GM12891 (cell line): ENCODE measurements at regions not wholly inside any gene's neighbourhood (a gene's known extent, or its start where the extent isn't known, plus 50 kb on each side); places are given as distances from the start of the nearest gene placed in this dataset.

Experiments used
- DNase-seq: peaks from one replicate; pipeline ENCODE4 v3.0.0; 2011; ENCODE audit warnings: low spot score; ENCODE audit not compliant: insufficient read length
- FAIRE-seq: peaks from 2 replicates; lab custom pipeline; 2011; peaks lifted over from hg19 to GRCh38; lab: Jason Lieb, UNC
- PAX5 ChIP-seq: IDR thresholded peaks from 2 replicates; pipeline ENCODE4 v1.6.1; 2011; ENCODE audit warnings: low read length, moderate library complexity, mild to moderate bottlenecking; ENCODE audit not compliant: insufficient read depth, severe bottlenecking
- POLR2A ChIP-seq: IDR thresholded peaks from 2 replicates; pipeline ENCODE4 v1.6.1; 2011; ENCODE audit warnings: low read depth, low read length, control low read depth
- POLR2AphosphoS5 ChIP-seq: IDR thresholded peaks from 2 replicates; pipeline ENCODE4 v1.6.1; 2011; ENCODE audit warnings: low read depth, low read length, control low read depth
- POU2F2 ChIP-seq: IDR thresholded peaks from 2 replicates; pipeline ENCODE4 v1.6.1; 2011; ENCODE audit warnings: low read depth, mild to moderate bottlenecking, control low read depth, low read length, moderate library complexity
- SPI1 ChIP-seq: IDR thresholded peaks from 2 replicates; pipeline ENCODE4 v1.6.1; 2011; ENCODE audit warnings: low read depth, low read length, control low read depth
- TAF1 ChIP-seq: IDR thresholded peaks from 2 replicates; pipeline ENCODE4 v1.6.1; 2011; ENCODE audit warnings: low read depth, low read length, control low read depth

DNA sequence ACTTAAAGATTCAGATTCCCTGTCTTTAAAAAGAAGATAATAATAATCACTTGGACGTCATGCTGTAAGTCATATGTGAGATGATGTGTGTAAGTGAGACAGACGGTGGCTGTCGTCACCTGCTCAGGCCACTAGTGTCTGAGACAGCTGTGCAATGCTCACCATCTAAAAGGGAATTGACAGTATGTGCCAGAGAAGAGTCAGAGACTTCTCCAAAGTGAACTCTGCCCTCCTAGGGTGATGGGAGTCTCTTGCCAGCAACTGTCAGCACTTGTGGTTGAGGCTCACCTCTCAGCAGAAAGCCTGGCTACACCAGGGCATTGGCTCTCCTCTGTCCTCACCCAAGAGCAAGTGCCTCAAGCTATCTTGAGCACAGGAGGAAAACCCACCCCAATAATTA, 131.6 kb upstream of the DNAJC10 start:
- DNase-seq (no peak), FAIRE-seq (no peak)
- TF ChIP-seq POU2F2 (no peak), POLR2A (no peak), POLR2AphosphoS5 (no peak), SPI1 (no peak), TAF1 (no peak), PAX5 (no peak)

GRCh38 chr2:182585001-182585400, 131.1 kb upstream of the DNAJC10 start:
- TF ChIP-seq PAX5 (no peak), SPI1 (no peak), TAF1 (no peak), POLR2AphosphoS5 (no peak), POU2F2 (no peak), POLR2A (no peak)
- FAIRE-seq (no peak), DNase-seq (no peak)

DNA sequence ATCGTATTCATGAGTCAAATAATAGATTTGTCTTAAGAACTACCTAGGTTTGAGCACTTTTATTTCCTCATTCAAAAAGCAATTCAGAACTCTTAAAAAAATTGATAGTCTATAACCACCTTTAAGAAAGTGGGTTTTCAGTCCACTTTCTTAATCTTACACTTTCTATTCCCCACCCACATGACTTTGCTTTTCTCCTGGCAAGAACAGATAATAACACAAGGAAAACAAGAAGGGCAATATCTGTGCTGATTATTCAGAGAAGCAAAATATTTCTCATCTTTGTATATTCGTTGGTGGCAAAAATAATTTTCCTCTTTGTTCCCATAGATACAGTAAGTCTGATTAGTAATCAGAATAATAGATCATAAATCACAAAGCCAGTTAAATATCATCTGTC, 130.6 kb upstream of the DNAJC10 start:
- FAIRE-seq = no peak
- no peak for DNase-seq
- TF ChIP-seq TAF1 (no peak), POLR2A (no peak), PAX5 (no peak), SPI1 (no peak), POLR2AphosphoS5 (no peak), POU2F2 (no peak)

GRCh38 chr2:182586426-182586825, 129.6 kb upstream of the DNAJC10 start:
- no peak for DNase-seq
- no peak for TF ChIP-seq PAX5
- TF ChIP-seq SPI1 = no peak
- TF ChIP-seq TAF1 = no peak
- TF ChIP-seq POU2F2 = no peak
- TF ChIP-seq POLR2AphosphoS5 = no peak
- TF ChIP-seq POLR2A = no peak
- FAIRE-seq = no peak

GRCh38 chr2:182587831-182588230, 128.2 kb upstream of the DNAJC10 start:
- TF ChIP-seq SPI1 = no peak
- TF ChIP-seq POLR2A = no peak
- TF ChIP-seq POLR2AphosphoS5 = no peak
- TF ChIP-seq POU2F2 = no peak
- TF ChIP-seq TAF1 = no peak
- TF ChIP-seq PAX5 = no peak
- no peak for DNase-seq
- no peak for FAIRE-seq

DNA sequence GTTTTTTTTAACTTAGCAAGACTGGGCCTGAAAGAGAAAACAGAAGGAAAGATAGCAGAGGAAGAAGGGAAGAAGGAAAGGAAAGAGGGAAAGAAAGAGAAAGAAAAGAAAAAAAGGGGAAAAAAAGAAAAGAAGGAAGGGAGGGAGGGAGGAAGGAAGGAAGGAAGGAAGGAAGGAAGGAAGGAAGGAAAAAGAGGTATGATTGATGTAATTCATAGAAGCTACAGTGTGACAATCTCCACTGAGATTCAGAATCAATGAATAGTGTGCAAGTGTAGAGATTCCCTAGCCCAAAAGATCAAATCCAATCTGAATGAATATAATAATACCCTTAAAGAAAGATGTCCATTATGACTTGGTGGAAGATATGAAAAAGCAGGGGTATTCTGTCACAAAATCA, 126.9 kb upstream of the DNAJC10 start:
- DNase-seq = no peak
- TF ChIP-seq TAF1 = no peak
- no peak for TF ChIP-seq POLR2AphosphoS5
- TF ChIP-seq PAX5 = no peak
- no peak for TF ChIP-seq POLR2A
- TF ChIP-seq POU2F2 = no peak
- TF ChIP-seq SPI1 = no peak
- FAIRE-seq = no peak

DNA sequence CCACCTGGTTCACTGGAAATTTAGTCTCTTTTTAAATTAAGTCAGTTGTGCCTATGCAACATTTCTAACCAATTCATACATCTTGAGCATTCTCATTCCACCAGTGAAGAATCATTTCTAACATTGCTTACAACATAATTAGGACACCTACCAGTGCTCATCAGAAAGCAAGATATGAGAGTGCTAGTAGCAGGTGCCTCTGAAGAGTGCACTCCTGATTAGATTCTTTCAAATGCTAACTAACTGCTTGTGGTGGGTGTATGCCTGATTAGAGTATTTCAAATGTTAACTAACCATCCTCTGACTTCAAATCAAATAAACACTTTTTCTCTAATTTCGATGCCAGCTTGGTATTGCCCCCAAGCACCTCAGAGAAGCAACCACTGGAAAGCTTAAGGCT, 124.3 kb upstream of the DNAJC10 start:
- no peak for DNase-seq
- FAIRE-seq = no peak

DNA sequence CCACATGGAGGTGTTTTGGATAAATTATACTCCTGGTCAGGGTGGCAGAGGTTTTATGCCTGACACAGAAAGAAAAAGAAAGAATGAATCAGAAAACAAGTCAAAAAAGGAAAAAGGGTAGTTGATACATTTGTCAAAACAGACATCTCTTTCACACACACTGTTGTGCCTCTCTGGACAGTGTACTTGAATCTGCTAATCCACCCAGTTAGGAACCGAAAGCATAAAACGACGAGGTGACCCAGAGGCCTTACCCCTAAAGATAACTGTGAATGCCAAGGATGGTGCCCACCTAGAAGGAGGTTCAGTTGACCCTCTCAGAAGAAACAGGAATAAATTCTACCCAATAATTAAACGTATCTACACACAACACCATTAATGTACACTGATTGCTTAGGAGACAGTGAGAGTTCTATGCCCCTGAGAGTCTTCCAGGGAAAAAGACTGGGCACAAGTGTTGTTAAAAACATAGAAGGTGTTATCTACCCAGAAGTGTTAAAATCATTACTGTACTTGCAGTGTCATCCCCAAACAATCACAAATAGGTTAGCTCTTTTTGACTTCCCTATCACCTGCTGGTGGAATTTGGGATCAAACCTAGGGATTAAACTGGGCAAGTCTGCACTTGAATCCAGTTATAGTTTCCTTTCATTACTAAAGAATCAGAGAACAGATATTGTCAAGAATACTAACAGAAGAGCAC, 123.2 kb upstream of the DNAJC10 start:
- TF ChIP-seq POU2F2 = no peak
- no peak for TF ChIP-seq TAF1
- no peak for TF ChIP-seq POLR2AphosphoS5
- no peak for TF ChIP-seq PAX5
- TF ChIP-seq POLR2A = no peak
- TF ChIP-seq SPI1 = no peak
- FAIRE-seq = no peak
- DNase-seq = no peak

More for the DNA sequence above, 124.3 kb upstream of the DNAJC10 start:
- TF ChIP-seq PAX5 (no peak), POLR2AphosphoS5 (no peak), POLR2A (no peak), SPI1 (no peak), TAF1 (no peak), POU2F2 (no peak)

DNA sequence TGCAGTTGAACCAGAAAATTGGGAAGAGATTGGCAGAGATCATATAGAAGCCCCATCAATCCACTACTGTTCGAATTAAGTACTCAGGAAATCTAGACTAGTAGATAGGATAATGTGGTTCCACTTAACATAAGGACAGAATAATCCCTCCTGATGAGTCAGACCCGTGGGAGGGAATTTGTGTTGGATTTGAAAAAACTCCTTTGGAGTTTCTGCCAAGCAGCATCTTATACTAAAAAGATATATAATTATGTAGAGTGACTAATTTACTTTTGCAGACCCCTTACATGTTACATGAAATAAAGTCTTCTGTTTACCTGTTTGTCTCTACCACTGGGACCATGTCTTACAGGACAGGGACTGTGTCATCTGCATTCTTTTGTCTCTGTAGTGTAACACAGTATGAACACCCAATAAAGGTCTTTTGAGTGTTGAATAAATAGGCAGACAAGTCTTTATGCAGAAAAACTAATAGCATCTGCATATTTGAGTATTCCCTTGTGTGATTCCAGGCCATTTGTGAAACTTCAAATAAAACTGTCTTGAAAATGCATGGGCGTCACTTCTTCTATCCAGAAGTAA, 122.6 kb upstream of the DNAJC10 start:
- TF ChIP-seq POLR2A (no peak), SPI1 (no peak), POU2F2 (no peak), PAX5 (no peak), TAF1 (no peak), POLR2AphosphoS5 (no peak)
- FAIRE-seq = no peak
- DNase-seq = no peak

- no peak for FAIRE-seq
- DNase-seq = no peak
- TF ChIP-seq PAX5 = no peak
- TF ChIP-seq SPI1 = no peak
- TF ChIP-seq POLR2AphosphoS5 = no peak
- TF ChIP-seq TAF1 = no peak
- no peak for TF ChIP-seq POLR2A
- no peak for TF ChIP-seq POU2F2
Measured at GRCh38 chr2:182594286-182594685, 121.8 kb upstream of the DNAJC10 start.
